ENCODE measurements at regions not wholly inside any gene's neighbourhood (a gene's known extent, or its start where the extent isn't known, plus 50 kb on each side); places are given as distances from the start of the nearest gene placed in this dataset.

- TF ChIP-seq CTCF (IDR thresholded peaks at IDR 0.05; ENCODE audit: low read depth, low read length), result no peak
- no peak overlapping the region for H3K27ac ChIP-seq
- H3K27me3 ChIP-seq (ENCODE audit: insufficient read depth, low read depth, severe bottlenecking), result peaks cover 49% of the 10 kb centered on the region
- no peak overlapping the region for H3K4me3 ChIP-seq (ENCODE audit: low read depth, low read length)
- DNase-seq, result no peak
- peaks cover 2% of the 10 kb centered on the region for H3K9me3 ChIP-seq (ENCODE audit: severe bottlenecking)
- no peaks in the 10 kb centered on the region for H3K36me3 ChIP-seq
These were observed 75.1 kb downstream of the NUDT10 start for GRCh38 chrX:51407520-51408409.

GRCh38 chrX:51406688-51407519 is 74.3 kb downstream of the NUDT10 start:
- Histone ChIP-seq H3K27me3 (ENCODE audit: insufficient read depth, low read depth, severe bottlenecking) (peaks cover 43% of the 10 kb centered on the region), H3K9me3 (ENCODE audit: severe bottlenecking) (peaks cover 2% of the 10 kb centered on the region), H3K36me3 (no peaks in the 10 kb centered on the region), H3K4me3 (ENCODE audit: low read depth, low read length) (no peak overlapping the region), H3K27ac (no peak overlapping the region)
- no peak for TF ChIP-seq CTCF (IDR thresholded peaks at IDR 0.05; ENCODE audit: low read depth, low read length)
- DNase-seq, result no peak

GRCh38 chrX:51404445-51404844 is 71.8 kb downstream of the NUDT10 start:
- no peak for TF ChIP-seq CTCF (IDR thresholded peaks at IDR 0.05; ENCODE audit: low read depth, low read length)
- Histone ChIP-seq H3K4me3 (ENCODE audit: low read depth, low read length) (no peak overlapping the region), H3K27ac (no peak overlapping the region), H3K9me3 (ENCODE audit: severe bottlenecking) (peaks cover 2% of the 10 kb centered on the region), H3K36me3 (no peaks in the 10 kb centered on the region), H3K27me3 (ENCODE audit: insufficient read depth, low read depth, severe bottlenecking) (peaks cover 42% of the 10 kb centered on the region)
- DNase-seq, result no peak

GRCh38 chrX:51395810-51396728 is 63.4 kb downstream of the NUDT10 start:
- H3K9me3 ChIP-seq (ENCODE audit: severe bottlenecking), result no peaks in the 10 kb centered on the region
- H3K36me3 ChIP-seq, result no peaks in the 10 kb centered on the region
- no peak overlapping the region for H3K27ac ChIP-seq
- H3K4me3 ChIP-seq (ENCODE audit: low read depth, low read length), result no peak overlapping the region
- TF ChIP-seq CTCF (IDR thresholded peaks at IDR 0.05; ENCODE audit: low read depth, low read length), result no peak
- H3K27me3 ChIP-seq (ENCODE audit: insufficient read depth, low read depth, severe bottlenecking), result peaks cover 23% of the 10 kb centered on the region
- no peak for DNase-seq

- Histone ChIP-seq H3K36me3 (no peaks in the 10 kb centered on the region), H3K9me3 (ENCODE audit: severe bottlenecking) (no peaks in the 10 kb centered on the region), H3K27ac (no peak overlapping the region), H3K4me3 (ENCODE audit: low read depth, low read length) (no peak overlapping the region), H3K27me3 (ENCODE audit: insufficient read depth, low read depth, severe bottlenecking) (peaks cover 23% of the 10 kb centered on the region)
- TF ChIP-seq CTCF (IDR thresholded peaks at IDR 0.05; ENCODE audit: low read depth, low read length), result no peak
- DNase-seq, result no peak
These were observed 62.8 kb downstream of the NUDT10 start for GRCh38 chrX:51395480-51395809.

Data from WERI-Rb-1 (cell line).